ENCODE measurements at regions not wholly inside any gene's neighbourhood (a gene's known extent, or its start where the extent isn't known, plus 50 kb on each side); places are given as distances from the start of the nearest gene placed in this dataset.

GRCh38 chr6:149249370-149250357, 67.8 kb upstream of the TAB2 start:
- TF ChIP-seq CTCF (IDR thresholded peaks at IDR 0.05; ENCODE audit: low read depth, low read length) (no peak), EZH2phosphoT487 (IDR thresholded peaks at IDR 0.05; ENCODE audit: low read depth) (no peak)
